Endodermal cell (in vitro differentiated cells): ENCODE measurements at regions not wholly inside any gene's neighbourhood (a gene's known extent, or its start where the extent isn't known, plus 50 kb on each side); places are given as distances from the start of the nearest gene placed in this dataset.
A peak's percentile ranks its signal among the peaks of the same experiment; 100 is the strongest.

Experiments used
- DNase-seq: peaks from one replicate; pipeline ENCODE4 v3.0.0-alpha.2; 2017
- H3K27ac ChIP-seq: 2 replicates; pipeline ENCODE4 v1.5.1; 2013; ENCODE audit warnings: mild to moderate bottlenecking, low read depth, low read length, moderate library complexity
- H3K27me3 ChIP-seq: 2 replicates; pipeline ENCODE4 v1.6.1; 2013; ENCODE audit warnings: mild to moderate bottlenecking, low read length, moderate library complexity; ENCODE audit not compliant: insufficient read depth, control insufficient read depth, poor library complexity, severe bottlenecking
- H3K36me3 ChIP-seq: 2 replicates; pipeline ENCODE4 v1.7.0; 2013; ENCODE audit warnings: mild to moderate bottlenecking, low read length, moderate library complexity; ENCODE audit not compliant: control insufficient read depth, insufficient read depth
- H3K4me1 ChIP-seq: one replicate; pipeline ENCODE4 v1.7.0; 2013; ENCODE audit warnings: low read length; ENCODE audit not compliant: control insufficient read depth, insufficient read depth
- H3K4me3 ChIP-seq: 2 replicates; pipeline ENCODE4 v1.5.1; 2013; ENCODE audit warnings: mild to moderate bottlenecking, low read length, moderate library complexity
- H3K9ac ChIP-seq: 2 replicates; pipeline ENCODE4 v1.6.1; 2013; ENCODE audit warnings: mild to moderate bottlenecking, low read length, moderate library complexity; ENCODE audit not compliant: poor library complexity, severe bottlenecking; ENCODE audit errors: extremely low read depth
- H3K9me3 ChIP-seq: 2 replicates; pipeline ENCODE4 v1.6.1; 2013; ENCODE audit warnings: mild to moderate bottlenecking, low read length, moderate library complexity; ENCODE audit not compliant: control insufficient read depth
- H3K27ac Mint-ChIP-seq: 2 replicates; pipeline ENCODE4 v1.8.0; 2020; ENCODE audit warnings: mixed read lengths
- H3K27me3 Mint-ChIP-seq: 2 replicates; pipeline ENCODE4 v1.8.0; 2021; ENCODE audit warnings: mild to moderate bottlenecking, mixed read lengths; ENCODE audit not compliant: insufficient read depth
- H3K36me3 Mint-ChIP-seq: 2 replicates; pipeline ENCODE4 v1.8.0; 2020; ENCODE audit warnings: low read depth, mixed read lengths
- H3K4me1 Mint-ChIP-seq: 2 replicates; pipeline ENCODE4 v1.8.0; 2020; ENCODE audit warnings: mixed read lengths
- H3K4me3 Mint-ChIP-seq: 2 replicates; pipeline ENCODE4 v1.8.0; 2020; ENCODE audit warnings: mild to moderate bottlenecking, moderate library complexity, mixed read lengths
- H3K9me3 Mint-ChIP-seq: 2 replicates; pipeline ENCODE4 v1.8.0; 2020; ENCODE audit warnings: mild to moderate bottlenecking, mixed read lengths
- WGBS, 2 experiments: methylation state at CpG; one replicate each; pipeline versions ENCODE4 v1.1.5 to v1.1.7; 2013; ENCODE audit warnings: missing lambda C conversion rate in 2 of 2, mixed read lengths in 1 of 2; ENCODE audit not compliant: insufficient coverage in 1 of 2, insufficient read length in 1 of 2; 5-methylcytosine and 5-hydroxymethylcytosine counted together
- TF ChIP-seq, protein P1 (sequence below): fragments of 200-600 bp; sonication (generic); conservative IDR thresholded peaks from 2 replicates; pipeline ENCODE4 v1.5.0; 2021; ENCODE audit warnings: antibody characterized with exemption, mild to moderate bottlenecking

DNA sequence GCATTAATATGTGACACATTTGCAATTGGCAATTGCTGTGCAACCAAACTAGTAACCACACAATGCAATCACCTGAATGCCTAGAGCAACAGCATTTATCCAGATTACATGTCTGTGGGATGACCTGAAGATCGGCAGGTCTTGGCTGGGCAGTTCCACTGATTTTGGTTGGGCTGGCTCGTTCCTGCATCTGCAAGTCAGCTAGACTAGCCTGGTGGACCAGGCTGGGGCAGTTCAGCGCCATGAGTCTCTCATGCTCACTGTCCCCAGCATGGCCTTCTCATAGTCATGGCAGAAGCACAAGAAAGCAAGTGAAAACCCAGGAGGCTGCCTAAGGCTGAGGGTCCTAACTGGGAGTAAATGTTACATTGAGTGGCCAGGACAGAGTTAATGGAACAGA lies 229.1 kb upstream of the TSHZ3 start:
- DNase-seq = peak; percentile 32
- H3K9me3 Mint-ChIP-seq = no peaks in the 10 kb centered on the region
- no peak overlapping the region for H3K27ac Mint-ChIP-seq
- Histone ChIP-seq H3K9ac (no peak overlapping the region), H3K9me3 (no peaks in the 10 kb centered on the region), H3K27me3 (no peaks in the 10 kb centered on the region), H3K4me3 (no peak overlapping the region), H3K4me1 (no peaks in the 10 kb centered on the region), H3K36me3 (no peaks in the 10 kb centered on the region), H3K27ac (no peak overlapping the region)
- H3K27me3 Mint-ChIP-seq = no peaks in the 10 kb centered on the region
- TF ChIP-seq, protein P1, sequence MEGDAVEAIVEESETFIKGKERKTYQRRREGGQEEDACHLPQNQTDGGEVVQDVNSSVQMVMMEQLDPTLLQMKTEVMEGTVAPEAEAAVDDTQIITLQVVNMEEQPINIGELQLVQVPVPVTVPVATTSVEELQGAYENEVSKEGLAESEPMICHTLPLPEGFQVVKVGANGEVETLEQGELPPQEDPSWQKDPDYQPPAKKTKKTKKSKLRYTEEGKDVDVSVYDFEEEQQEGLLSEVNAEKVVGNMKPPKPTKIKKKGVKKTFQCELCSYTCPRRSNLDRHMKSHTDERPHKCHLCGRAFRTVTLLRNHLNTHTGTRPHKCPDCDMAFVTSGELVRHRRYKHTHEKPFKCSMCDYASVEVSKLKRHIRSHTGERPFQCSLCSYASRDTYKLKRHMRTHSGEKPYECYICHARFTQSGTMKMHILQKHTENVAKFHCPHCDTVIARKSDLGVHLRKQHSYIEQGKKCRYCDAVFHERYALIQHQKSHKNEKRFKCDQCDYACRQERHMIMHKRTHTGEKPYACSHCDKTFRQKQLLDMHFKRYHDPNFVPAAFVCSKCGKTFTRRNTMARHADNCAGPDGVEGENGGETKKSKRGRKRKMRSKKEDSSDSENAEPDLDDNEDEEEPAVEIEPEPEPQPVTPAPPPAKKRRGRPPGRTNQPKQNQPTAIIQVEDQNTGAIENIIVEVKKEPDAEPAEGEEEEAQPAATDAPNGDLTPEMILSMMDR = no peak
- H3K4me1 Mint-ChIP-seq = no peaks in the 10 kb centered on the region
- 95 to 100% methylated on average over 2 to 3 of the region's 3 CpGs for WGBS, 2 experiments
- H3K4me3 Mint-ChIP-seq = no peak overlapping the region
- H3K36me3 Mint-ChIP-seq = no peaks in the 10 kb centered on the region

GRCh38 chr19:31583148-31583547 lies 233.9 kb upstream of the TSHZ3 start:
- Histone ChIP-seq H3K9ac (no peak overlapping the region), H3K4me3 (no peak overlapping the region), H3K27me3 (no peaks in the 10 kb centered on the region), H3K4me1 (no peaks in the 10 kb centered on the region), H3K27ac (no peak overlapping the region), H3K9me3 (no peaks in the 10 kb centered on the region), H3K36me3 (no peaks in the 10 kb centered on the region)
- TF ChIP-seq, protein P1 = no peak
- no peaks in the 10 kb centered on the region for H3K27me3 Mint-ChIP-seq
- peak; percentile 3 for DNase-seq
- no peaks in the 10 kb centered on the region for H3K9me3 Mint-ChIP-seq
- H3K27ac Mint-ChIP-seq = no peak overlapping the region
- H3K4me1 Mint-ChIP-seq = no peaks in the 10 kb centered on the region
- no peaks in the 10 kb centered on the region for H3K36me3 Mint-ChIP-seq
- WGBS, 2 experiments = 86% methylated on average over 1 of the region's 1 CpG; no CpG with 5 or more reads in 1 of the 2 experiments
- H3K4me3 Mint-ChIP-seq = no peak overlapping the region

DNA sequence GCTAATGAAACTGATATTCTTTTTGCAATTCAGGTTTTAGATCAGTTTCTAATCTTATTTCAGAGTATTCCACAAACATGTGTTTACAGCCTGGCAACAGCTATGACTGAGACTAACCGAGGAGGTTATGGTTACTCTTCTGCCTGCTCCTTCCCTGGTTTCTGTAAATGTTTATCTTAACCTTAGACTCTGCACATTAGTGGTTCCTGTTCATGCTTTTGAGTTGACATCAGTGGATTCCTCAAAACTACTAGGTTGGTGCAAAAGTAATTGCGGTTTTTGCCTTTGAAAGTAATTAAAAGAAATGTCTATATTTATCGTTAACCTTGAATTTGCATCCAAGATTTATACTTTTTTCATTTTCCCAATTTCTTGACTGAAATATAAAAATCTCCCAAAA lies 237.0 kb upstream of the TSHZ3 start:
- TF ChIP-seq, protein P1 = no peak
- Histone ChIP-seq H3K9me3 (no peaks in the 10 kb centered on the region), H3K36me3 (no peaks in the 10 kb centered on the region), H3K4me3 (no peak overlapping the region), H3K27me3 (no peaks in the 10 kb centered on the region), H3K4me1 (no peaks in the 10 kb centered on the region), H3K27ac (no peak overlapping the region), H3K9ac (no peak overlapping the region)
- Mint-ChIP-seq H3K36me3 (no peaks in the 10 kb centered on the region), H3K4me1 (no peaks in the 10 kb centered on the region), H3K27ac (no peak overlapping the region), H3K4me3 (no peak overlapping the region), H3K27me3 (no peaks in the 10 kb centered on the region), H3K9me3 (no peaks in the 10 kb centered on the region)
- WGBS, 2 experiments = 95 to 100% methylated on average over 1 to 3 of the region's 3 CpGs
- DNase-seq = no peak
